ENCODE measurements at regions not wholly inside any gene's neighbourhood (a gene's known extent, or its start where the extent isn't known, plus 50 kb on each side); places are given as distances from the start of the nearest gene placed in this dataset.
"Not testable (repeated sequence)": the region's sequence is repeated elsewhere in the genome, so short reads cannot be mapped to it uniquely, and the experiment has no call there.

- TF ChIP-seq CTCF (IDR thresholded peaks at IDR 0.05; ENCODE audit: extremely low read depth in 1 of 2, insufficient read depth in 1 of 2, low read depth in 1 of 2, low read length in 2 of 2); GATA2 (IDR thresholded peaks at IDR 0.05; ENCODE audit: insufficient read depth, insufficient read length, low read depth, low read length); POLR2A (IDR thresholded peaks at IDR 0.05; ENCODE audit: low read depth, low read length); EZH2 (IDR thresholded peaks at IDR 0.05; ENCODE audit: borderline replicate concordance, low read depth, low read length, severe bottlenecking); POLR2AphosphoS5 (IDR thresholded peaks at IDR 0.05; ENCODE audit: insufficient read depth, low read depth, low read length): not testable (repeated sequence)
These were observed 172.5 kb upstream of the MAGI2 start for GRCh38 chr7:79625921-79626320.

Measured in endothelial cell of umbilical vein (primary cell).